MG63 (cell line): ENCODE measurements at regions not wholly inside any gene's neighbourhood (a gene's known extent, or its start where the extent isn't known, plus 50 kb on each side); places are given as distances from the start of the nearest gene placed in this dataset.
"Not testable (repeated sequence)": the region's sequence is repeated elsewhere in the genome, so short reads cannot be mapped to it uniquely, and the experiment has no call there.

Experiments
- DNase-seq: peaks from one replicate; pipeline ENCODE4 v3.0.0-alpha.2; 2020
- H3K27me3 ChIP-seq: fragments of 250-450 bp; sonication (Bioruptor Pico); 2 replicates; pipeline ENCODE4 v1.5.1; 2020; ENCODE audit warnings: mild to moderate bottlenecking, moderate library complexity
- H3K36me3 ChIP-seq: fragments of 250-450 bp; sonication (Bioruptor Pico); 2 replicates; pipeline ENCODE4 v1.5.1; 2020; ENCODE audit warnings: mild to moderate bottlenecking, moderate library complexity
- H3K4me3 ChIP-seq: fragments of 250-450 bp; sonication (Bioruptor Pico); 2 replicates; pipeline ENCODE4 v1.5.1; 2020; ENCODE audit warnings: mild to moderate bottlenecking, moderate library complexity
- H3K9me3 ChIP-seq: fragments of 250-450 bp; sonication (Bioruptor Pico); 2 replicates; pipeline ENCODE4 v1.5.1; 2020; ENCODE audit warnings: mild to moderate bottlenecking, moderate library complexity

GRCh38 chr3:77707281-77707680, 667.4 kb downstream of the ROBO2 start:
- DNase-seq = no peak
- Histone ChIP-seq H3K27me3 (no peaks in the 10 kb centered on the region), H3K4me3 (no peak overlapping the region), H3K36me3 (no peaks in the 10 kb centered on the region), H3K9me3 (no peaks in the 10 kb centered on the region)

- Histone ChIP-seq H3K36me3 (no peaks in the 10 kb centered on the region), H3K27me3 (no peaks in the 10 kb centered on the region), H3K9me3 (no peaks in the 10 kb centered on the region), H3K4me3 (no peak overlapping the region)
- no peak for DNase-seq
Measured at GRCh38 chr3:77709155-77709554, 669.3 kb downstream of the ROBO2 start.

- Histone ChIP-seq H3K9me3 (no peaks in the 10 kb centered on the region), H3K27me3 (no peaks in the 10 kb centered on the region), H3K36me3 (no peaks in the 10 kb centered on the region), H3K4me3 (no peak overlapping the region)
- DNase-seq = no peak
Measured at GRCh38 chr3:77718311-77718710, 678.4 kb downstream of the ROBO2 start.

- no peaks in the 10 kb centered on the region for H3K9me3 ChIP-seq
- DNase-seq = no peak
- no peaks in the 10 kb centered on the region for H3K36me3 ChIP-seq
- no peak overlapping the region for H3K4me3 ChIP-seq
- H3K27me3 ChIP-seq = no peaks in the 10 kb centered on the region
Measured at GRCh38 chr3:77720460-77720971, 680.6 kb downstream of the ROBO2 start.

- DNase-seq = no peak
Measured at GRCh38 chr3:77726517-77726916, 686.6 kb downstream of the ROBO2 start.

GRCh38 chr3:77746048-77746447, 706.1 kb downstream of the ROBO2 start:
- no peak overlapping the region for H3K4me3 ChIP-seq
- no peak for DNase-seq
- H3K9me3 ChIP-seq = no peaks in the 10 kb centered on the region
- H3K27me3 ChIP-seq = no peaks in the 10 kb centered on the region
- H3K36me3 ChIP-seq = no peaks in the 10 kb centered on the region

More at GRCh38 chr3:77726517-77726916, 686.6 kb downstream of the ROBO2 start:
- H3K36me3 ChIP-seq = no peaks in the 10 kb centered on the region
- H3K9me3 ChIP-seq = no peaks in the 10 kb centered on the region
- no peak overlapping the region for H3K4me3 ChIP-seq
- no peaks in the 10 kb centered on the region for H3K27me3 ChIP-seq

GRCh38 chr3:77746892-77747291, 707.0 kb downstream of the ROBO2 start:
- H3K9me3 ChIP-seq = no peaks in the 10 kb centered on the region
- no peaks in the 10 kb centered on the region for H3K36me3 ChIP-seq
- no peak for DNase-seq
- no peaks in the 10 kb centered on the region for H3K27me3 ChIP-seq
- no peak overlapping the region for H3K4me3 ChIP-seq

GRCh38 chr3:77756397-77756975, 716.6 kb downstream of the ROBO2 start:
- not testable (repeated sequence) for DNase-seq, H3K36me3 ChIP-seq, H3K4me3 ChIP-seq, H3K27me3 ChIP-seq, H3K9me3 ChIP-seq

- no peak overlapping the region for H3K4me3 ChIP-seq
- no peak for DNase-seq
- no peaks in the 10 kb centered on the region for H3K36me3 ChIP-seq
- no peaks in the 10 kb centered on the region for H3K9me3 ChIP-seq
- H3K27me3 ChIP-seq = no peaks in the 10 kb centered on the region
Measured at GRCh38 chr3:77772459-77772858, 732.6 kb downstream of the ROBO2 start.

GRCh38 chr3:77773084-77773483, 733.2 kb downstream of the ROBO2 start:
- Histone ChIP-seq H3K27me3 (no peaks in the 10 kb centered on the region), H3K4me3 (no peak overlapping the region), H3K36me3 (no peaks in the 10 kb centered on the region), H3K9me3 (no peaks in the 10 kb centered on the region)
- no peak for DNase-seq

- DNase-seq = no peak
Measured at GRCh38 chr3:77780278-77780996, 740.5 kb downstream of the ROBO2 start.

GRCh38 chr3:77786216-77786615, 746.3 kb downstream of the ROBO2 start:
- DNase-seq = no peak
- Histone ChIP-seq H3K27me3 (no peaks in the 10 kb centered on the region), H3K36me3 (no peaks in the 10 kb centered on the region), H3K9me3 (no peaks in the 10 kb centered on the region), H3K4me3 (no peak overlapping the region)

More at GRCh38 chr3:77780278-77780996, 740.5 kb downstream of the ROBO2 start:
- Histone ChIP-seq H3K27me3 (no peaks in the 10 kb centered on the region), H3K9me3 (no peaks in the 10 kb centered on the region), H3K4me3 (no peak overlapping the region), H3K36me3 (no peaks in the 10 kb centered on the region)

GRCh38 chr3:77795013-77795412, 755.1 kb downstream of the ROBO2 start:
- Histone ChIP-seq H3K36me3 (no peaks in the 10 kb centered on the region), H3K27me3 (no peaks in the 10 kb centered on the region), H3K4me3 (no peak overlapping the region), H3K9me3 (no peaks in the 10 kb centered on the region)
- DNase-seq = no peak

GRCh38 chr3:77799278-77799677, 759.4 kb downstream of the ROBO2 start:
- Histone ChIP-seq H3K36me3 (no peaks in the 10 kb centered on the region), H3K27me3 (no peaks in the 10 kb centered on the region), H3K4me3 (no peak overlapping the region), H3K9me3 (no peaks in the 10 kb centered on the region)
- no peak for DNase-seq

GRCh38 chr3:77800893-77801292, 761.0 kb downstream of the ROBO2 start:
- no peaks in the 10 kb centered on the region for H3K27me3 ChIP-seq
- H3K4me3 ChIP-seq = no peak overlapping the region
- DNase-seq = no peak
- no peaks in the 10 kb centered on the region for H3K36me3 ChIP-seq
- H3K9me3 ChIP-seq = no peaks in the 10 kb centered on the region

- Histone ChIP-seq H3K36me3 (no peaks in the 10 kb centered on the region), H3K27me3 (no peaks in the 10 kb centered on the region), H3K4me3 (no peak overlapping the region), H3K9me3 (no peaks in the 10 kb centered on the region)
- DNase-seq = no peak
Measured at GRCh38 chr3:77807312-77807711, 767.4 kb downstream of the ROBO2 start.

GRCh38 chr3:77814845-77815244, 774.9 kb downstream of the ROBO2 start:
- H3K36me3 ChIP-seq = no peaks in the 10 kb centered on the region
- no peaks in the 10 kb centered on the region for H3K27me3 ChIP-seq
- DNase-seq = no peak
- H3K9me3 ChIP-seq = no peaks in the 10 kb centered on the region
- H3K4me3 ChIP-seq = no peak overlapping the region

- H3K36me3 ChIP-seq = no peaks in the 10 kb centered on the region
- H3K27me3 ChIP-seq = no peaks in the 10 kb centered on the region
- no peak for DNase-seq
- no peak overlapping the region for H3K4me3 ChIP-seq
- no peaks in the 10 kb centered on the region for H3K9me3 ChIP-seq
Measured at GRCh38 chr3:77815467-77815866, 775.6 kb downstream of the ROBO2 start.
